HG03558 (cell line): ENCODE measurements at regions not wholly inside any gene's neighbourhood (a gene's known extent, or its start where the extent isn't known, plus 50 kb on each side); places are given as distances from the start of the nearest gene placed in this dataset.
"Not testable (repeated sequence)": the region's sequence is repeated elsewhere in the genome, so short reads cannot be mapped to it uniquely, and the experiment has no call there.

ENCODE experiments used
- ATAC-seq: cut with Tn5 transposase; IDR thresholded peaks from one replicate; pipeline ENCODE4 v1.9.1; 2021; ENCODE audit warnings: moderate number of reproducible peaks; ENCODE audit not compliant: unreplicated experiment; ENCODE audit errors: extremely low read depth

DNA sequence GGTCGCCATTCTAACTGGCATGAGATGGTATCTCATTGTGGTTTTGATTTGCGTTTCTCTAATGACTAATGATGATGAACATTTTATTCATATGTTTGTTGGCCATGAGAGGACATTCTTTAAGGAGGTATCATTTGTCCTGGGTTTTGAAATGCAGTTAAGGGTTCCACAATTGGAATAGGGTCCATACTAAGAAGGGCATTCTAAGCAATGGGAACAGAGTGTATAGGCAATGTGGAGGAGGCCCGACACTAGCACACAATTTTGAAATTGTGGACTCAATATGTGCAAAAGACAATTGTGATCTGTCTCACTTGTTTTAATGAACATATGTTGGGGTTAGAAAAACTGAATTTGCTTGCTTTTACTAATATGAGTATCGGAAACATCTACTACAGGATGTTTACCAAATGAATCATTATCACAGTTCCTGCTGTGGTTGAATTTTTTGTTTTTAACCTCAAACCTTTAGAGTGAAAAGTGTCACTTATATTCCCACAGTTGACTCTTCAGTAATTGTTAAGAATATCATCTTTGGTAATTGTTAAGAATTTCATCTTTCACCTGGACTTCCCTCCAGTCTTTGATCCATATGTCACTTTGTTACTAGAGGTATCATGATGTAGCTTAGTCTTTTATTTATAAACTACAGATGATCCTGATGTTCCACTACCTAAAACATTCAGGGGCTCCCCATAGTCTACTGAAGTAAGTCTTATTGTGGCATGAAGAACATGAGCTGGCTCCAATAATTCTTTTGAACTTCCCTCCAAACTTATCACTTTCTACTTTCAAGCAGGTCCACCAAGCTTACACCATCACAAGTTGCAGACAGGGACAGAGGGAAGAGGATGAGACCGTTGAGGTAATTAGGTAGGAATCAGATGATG lies 109.7 kb upstream of the KLF12 start:
- ATAC-seq: no peak

DNA sequence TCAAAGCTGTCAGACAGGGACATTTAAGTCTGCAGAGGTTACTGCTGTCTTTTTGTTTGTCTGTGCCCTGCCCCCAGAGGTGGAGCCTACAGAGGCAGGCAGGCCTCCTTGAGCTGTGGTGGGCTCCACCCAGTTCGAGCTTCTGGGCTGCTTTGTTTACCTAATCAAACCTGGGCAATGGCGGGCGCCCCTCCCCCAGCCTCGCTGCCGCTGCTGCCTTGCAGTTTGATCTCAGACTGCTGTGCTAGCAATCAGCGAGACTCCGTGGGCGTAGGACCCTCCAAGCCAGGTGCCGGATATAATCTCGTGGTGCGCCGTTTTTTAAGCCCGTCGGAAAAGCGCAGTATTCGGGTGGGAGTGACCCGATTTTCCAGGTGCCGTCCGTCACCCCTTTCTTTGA lies 107.1 kb upstream of the KLF12 start:
- not testable (repeated sequence) for ATAC-seq

DNA sequence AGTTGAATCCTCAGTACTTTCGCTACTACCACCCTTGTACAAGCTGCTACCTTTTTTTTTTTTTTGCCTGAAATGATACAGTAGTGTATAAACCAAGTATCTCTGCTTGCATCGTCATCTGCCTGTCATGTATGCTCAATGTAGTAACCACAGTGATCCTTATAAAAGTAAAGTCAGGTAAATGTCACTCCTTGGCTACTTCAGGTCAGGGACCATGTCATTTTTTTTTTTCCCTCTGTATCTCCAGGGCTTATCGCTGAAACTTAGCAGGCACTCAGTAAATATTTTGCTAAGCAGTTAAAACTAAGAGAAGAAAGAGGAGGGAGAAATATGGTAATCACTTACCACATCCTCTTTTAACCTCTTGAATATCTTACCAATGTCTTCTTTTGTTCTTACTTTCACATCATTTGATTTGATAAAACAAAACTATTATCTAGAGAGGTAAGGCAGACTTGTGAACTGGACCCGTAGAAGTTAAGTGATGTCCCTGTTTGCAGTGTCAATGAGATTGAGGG lies 96.8 kb upstream of the KLF12 start:
- ATAC-seq: no peak

DNA sequence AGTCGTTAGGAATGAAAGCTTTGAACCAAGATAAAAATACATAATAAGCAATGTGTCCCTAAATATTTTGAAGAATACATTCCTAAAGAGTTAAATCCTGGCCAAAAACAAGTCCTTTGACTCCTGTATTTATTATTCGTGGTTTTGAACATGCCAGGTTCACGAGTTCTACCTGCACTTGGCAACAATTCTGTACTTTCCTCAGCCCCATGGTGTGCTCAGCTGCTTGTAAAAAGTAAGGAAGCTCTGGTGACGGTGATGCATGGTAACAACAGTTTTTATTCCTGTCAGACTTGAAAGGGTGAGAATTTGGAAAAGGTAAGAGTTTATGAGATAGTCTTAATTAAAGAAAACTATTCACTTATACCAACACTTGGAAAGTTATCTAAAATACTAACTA lies 95.0 kb upstream of the KLF12 start:
- ATAC-seq: no peak

DNA sequence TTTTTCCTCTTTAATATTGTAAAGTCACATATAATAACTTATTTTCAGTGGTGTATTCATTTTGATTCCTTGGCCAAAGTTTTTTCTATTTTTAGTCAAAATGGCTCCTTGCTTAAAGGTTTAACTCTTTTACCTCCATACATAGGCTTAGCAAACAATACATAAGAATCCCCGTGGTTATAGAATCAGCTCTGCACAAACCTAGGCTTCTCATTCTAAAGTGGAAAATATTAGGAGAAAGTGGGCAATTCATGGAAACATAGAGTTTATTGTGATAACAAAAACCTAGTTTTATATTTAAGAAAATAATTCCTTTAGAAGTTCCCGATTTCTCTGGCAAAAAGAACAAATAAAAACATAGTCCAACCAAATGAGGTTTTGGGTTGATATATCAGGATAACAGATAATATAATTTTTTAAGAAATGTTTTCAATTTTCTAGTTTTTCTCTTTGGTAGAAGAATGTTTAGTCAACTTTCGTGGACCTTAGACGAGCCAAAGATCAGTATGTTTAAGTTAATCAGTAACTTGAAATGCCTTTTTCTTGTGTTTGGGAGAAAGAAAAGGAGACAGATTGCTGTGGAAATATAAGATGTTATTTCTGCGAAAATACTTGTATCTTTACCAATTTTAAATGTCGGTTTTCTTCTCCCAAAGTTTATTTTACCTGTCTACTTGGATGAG lies 93.4 kb upstream of the KLF12 start:
- ATAC-seq: no peak

DNA sequence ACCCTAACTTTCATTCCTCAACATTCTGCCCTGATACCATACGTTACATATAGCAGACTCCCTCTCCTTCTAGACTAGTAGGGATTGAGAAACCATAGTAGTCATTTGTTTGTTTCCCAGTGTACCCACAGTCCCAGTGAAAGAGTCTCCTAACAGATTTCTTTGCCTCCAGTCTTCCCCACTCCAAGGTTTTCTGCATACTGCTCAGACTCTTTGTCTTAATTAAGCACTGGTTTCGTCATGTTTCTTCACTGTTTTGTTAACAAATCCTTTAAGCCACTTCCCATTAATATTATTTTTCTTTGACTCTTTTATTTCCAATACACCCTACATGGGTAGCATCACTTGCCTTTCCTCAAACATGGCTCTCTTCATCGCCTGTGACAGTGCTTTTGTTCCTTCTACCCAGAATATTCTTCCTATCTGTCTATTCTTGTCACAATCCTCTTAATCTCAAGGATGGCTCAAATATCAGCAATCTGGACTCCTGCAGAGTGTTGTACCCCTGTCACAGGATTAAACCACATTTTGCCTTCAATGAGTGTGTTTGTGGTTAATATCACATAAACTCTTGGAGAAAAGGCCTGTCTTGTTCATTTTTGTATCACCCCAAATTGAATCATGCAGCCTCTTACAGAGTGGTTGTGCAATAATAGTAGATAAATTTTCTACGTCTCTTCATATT lies 92.7 kb upstream of the KLF12 start:
- no peak for ATAC-seq

DNA sequence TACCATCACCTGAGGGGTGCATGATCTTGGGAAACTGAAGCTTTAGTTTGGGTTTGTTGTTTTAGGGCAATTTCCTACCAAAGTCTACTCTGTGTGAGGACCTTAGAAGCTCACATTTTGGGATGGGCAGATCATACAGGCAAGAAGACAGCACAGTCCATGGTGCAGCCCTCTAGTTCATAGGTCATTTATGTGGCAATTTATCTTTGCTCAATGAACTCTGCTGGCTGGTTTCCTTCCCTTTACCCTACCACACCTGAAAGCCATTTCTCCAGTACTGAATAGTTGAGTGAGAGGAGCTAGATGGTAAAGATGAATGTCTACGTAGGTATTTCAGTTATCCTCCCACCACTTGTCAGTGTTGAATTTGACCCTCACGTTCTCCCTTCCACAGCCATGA lies 87.5 kb upstream of the KLF12 start:
- ATAC-seq: no peak

DNA sequence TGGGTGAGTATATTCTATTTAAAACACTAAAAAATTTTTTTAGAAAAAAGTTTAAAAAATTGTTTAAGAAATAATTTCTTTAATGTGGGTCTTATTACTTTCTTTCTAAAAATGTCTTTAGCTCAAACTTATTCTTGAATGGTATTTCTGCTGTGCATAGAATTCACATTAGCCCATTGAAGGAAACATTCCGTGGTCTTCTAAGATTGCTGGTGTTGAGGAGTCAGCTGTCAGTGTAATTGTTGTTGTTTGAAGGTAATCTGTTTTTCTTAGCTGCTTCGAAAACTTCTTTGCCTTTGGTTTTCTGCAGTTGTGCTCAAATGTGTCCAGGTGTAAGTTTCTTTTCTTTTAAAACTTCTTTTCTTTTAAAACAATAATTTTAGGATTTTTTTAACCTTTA lies 85.4 kb upstream of the KLF12 start:
- no peak for ATAC-seq

DNA sequence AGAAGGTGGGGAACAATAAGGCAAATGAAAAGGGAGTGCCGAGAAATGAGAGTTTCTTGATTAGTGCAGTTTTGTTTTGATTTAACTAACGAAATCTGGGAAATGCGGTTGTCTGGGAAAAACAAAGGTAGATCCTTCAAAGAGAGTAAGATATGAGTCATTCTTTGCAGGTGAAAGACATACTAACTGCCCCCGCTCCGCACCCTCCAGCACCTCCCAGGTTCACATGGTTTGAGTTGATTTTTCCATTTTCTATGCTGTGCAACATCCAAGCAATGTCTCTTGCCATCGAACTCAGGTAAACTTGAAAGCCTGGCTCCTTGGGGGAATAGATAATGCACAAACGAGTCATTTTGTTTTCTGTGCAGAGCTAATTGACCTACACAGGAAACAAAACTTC lies 84.1 kb upstream of the KLF12 start:
- ATAC-seq: no peak

DNA sequence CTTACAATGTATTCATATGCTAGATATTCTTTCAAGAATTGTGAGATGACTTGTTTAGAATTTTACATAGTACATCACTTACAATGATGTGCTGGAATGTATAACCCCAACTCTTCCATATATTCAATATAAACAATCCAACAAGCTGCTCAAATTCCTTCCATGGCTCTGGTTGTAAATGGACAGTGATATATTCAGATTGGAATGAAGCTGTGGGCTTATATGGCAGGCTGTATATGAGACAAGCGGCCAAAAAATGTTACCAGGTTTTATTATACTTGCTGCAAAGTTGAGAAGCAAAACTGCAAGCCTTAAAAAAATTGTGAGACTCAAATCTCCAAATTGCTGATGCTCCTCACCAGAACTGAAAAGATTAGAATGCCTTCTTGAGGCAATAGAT lies 83.6 kb upstream of the KLF12 start:
- no peak for ATAC-seq

DNA sequence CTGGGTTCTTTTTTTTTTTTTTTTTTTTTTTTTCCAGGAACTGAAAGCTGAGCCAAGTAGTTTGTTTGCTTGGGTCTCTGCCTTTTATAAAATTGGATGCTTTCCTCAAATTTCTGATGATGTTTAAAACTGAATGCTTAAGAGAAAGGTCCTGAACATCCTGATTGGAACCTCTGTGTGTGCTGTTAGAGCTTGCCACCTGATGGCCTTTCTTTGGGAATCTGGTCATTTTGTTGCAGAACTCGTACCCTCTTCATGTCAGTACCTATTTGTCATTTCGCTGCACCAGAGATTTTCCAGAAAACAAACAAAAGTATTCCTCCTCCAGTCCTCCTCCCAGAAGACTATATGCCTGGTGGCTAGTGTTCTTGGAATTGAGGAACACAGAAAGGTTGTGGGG lies 81.2 kb upstream of the KLF12 start:
- no peak for ATAC-seq

DNA sequence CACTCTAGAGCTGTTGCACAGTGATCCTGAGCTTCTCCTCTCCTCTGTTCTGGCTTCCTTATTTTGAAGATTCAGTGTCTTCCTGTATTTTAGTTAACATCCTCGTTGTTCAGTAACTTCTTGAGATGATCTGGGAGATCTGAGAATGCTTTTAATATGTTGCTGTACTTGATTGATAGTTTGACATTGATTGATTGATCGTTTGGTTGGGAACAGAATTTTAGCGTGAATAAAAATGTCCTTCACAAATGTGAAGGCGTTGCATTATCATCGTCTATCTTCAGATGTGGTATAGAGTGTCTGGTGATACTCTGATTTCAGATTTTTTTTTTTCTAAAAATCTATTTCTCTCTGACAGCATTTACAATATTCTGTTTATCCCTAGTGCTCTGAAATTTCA lies 80.1 kb upstream of the KLF12 start:
- ATAC-seq: no peak

DNA sequence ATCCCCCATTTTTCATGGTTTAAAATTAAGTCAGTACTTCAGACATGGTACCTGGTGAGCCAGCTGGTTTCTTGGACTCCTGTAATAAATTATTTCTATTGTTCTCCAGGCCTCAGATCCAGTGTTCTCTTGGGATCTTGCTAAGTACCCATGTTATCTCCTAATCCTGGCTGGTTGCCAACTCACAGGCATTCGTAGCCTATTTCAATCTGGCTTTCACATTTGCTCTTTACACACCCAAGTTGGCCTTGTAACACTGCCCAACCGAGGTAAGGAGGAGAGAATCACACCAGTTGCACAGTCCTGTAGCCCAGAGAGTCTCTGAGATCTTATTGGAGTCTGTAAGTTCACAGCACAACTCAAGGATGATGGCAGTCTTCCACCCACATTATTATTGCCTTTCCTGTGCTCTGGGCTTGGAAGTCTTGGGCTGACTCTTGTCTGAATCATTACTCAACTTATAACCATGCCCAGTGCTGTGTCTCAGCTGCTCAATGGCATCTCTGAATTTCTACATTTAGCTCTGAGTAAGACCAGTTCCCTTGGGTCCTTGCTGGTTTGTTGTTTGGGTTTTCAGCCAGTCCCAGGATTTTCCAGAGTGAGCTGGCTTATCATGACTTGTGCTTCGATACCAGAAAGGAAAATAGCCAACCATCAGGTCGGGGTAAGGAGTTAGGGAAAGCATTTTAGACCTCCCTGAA lies 76.6 kb upstream of the KLF12 start:
- no peak for ATAC-seq

DNA sequence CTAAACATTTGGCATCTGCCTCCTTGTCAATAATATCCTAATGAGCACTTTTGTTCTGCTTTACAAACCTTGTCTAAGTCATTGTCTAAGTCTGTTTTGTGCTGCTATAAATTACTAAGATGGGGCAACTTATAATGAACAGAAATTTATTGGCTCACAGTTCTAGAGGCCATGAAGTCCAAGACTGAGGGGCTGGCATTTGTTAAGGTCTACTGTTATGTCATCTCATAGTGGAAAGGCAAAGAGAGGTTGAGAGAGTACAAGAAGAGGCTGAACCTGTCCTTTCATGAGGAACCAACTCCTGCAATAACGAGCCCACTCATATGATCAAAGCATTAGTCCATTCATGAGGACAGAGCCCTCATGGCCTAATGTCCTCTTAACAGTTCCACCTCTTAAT lies 72.7 kb upstream of the KLF12 start:
- ATAC-seq: no peak

DNA sequence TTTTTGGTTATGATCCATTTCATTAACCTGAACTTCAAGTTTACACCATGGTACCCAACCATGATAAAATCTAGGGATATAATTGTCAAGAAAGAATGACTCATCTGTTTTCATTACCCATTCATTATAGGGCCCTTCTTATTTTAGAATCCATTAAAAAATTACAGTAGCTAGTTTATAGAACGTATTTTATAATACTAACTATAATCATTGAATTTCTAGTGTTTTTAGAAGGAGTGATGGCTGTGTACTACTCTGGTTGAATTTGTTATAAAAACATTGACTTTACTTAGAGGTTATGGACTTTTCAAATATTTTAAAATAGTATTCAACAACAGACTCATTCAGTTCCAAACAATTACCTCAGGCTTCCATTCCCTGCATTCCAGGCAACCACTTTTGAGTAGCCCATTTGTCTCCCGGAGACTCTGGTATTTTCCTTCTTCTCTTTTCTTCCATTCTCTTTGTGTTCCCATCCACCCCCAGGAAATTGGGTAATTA lies 71.9 kb upstream of the KLF12 start:
- ATAC-seq: no peak

DNA sequence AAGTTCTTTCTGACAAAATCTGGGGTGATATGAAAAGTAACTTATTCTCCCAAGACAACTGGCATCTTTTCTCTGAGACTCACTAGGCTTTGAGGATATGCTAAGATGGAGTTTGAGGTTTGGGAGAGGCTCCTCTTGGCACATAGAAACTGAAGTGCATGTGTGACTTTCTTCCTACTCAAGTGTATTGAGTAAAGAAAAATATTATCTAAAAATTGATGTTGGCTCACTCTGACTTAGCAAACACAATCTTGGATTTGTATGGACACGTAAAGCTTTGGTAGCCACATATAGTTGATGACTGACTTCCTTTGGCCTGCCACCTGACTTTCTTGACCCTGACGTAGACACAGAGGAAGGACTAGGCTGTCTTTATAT lies 71.1 kb upstream of the KLF12 start:
- no peak for ATAC-seq

DNA sequence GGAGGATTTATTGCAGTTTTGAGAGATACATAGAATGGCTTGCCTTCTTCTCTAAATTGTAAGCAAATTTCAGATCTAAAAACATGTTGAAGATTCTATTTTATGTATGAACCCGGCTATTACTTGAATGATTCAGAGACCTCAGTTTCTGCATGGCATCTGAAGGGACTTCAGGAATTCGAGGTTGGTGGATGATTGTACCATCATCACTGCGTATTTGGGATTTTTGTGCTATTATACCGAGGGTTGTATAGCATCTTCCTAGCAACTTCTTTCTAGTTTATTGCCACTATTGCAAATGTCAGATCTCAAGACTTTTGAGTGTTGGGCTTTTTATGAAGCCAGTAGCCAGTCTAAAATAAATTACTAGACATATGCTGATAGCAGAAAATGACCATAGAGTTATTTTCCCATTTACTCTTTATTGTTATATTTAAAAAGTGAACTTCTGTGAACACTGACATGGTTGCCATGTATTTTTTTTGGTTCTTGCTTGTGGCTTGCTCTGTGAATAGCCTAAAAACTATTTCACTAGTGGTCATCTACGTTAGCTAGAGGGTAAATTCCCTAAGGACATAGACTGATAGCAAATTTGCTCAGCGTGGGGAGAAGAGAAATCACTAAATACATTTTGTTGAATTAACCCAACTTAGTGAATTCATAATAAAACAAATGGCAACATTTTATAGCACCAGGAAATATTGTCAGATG lies 70.6 kb upstream of the KLF12 start:
- no peak for ATAC-seq

DNA sequence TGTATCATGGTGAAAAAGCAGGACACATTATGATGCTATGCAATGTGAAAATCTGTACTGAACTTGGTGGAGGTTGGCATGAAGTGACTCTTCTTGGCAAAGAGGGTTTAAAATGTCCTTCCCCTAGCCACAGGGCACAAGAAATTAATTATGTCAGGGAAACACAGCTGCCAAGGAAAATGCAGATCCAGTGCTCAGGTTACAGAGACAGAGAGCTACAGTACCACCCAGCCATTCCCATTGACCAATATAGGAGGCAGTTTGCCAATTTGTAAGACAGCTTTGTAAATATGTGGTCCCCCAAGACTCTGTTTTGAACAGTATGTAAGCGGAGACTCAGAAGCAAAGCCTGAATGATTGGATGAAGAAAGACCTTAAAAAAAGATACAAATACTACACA lies 69.4 kb upstream of the KLF12 start:
- no peak for ATAC-seq

DNA sequence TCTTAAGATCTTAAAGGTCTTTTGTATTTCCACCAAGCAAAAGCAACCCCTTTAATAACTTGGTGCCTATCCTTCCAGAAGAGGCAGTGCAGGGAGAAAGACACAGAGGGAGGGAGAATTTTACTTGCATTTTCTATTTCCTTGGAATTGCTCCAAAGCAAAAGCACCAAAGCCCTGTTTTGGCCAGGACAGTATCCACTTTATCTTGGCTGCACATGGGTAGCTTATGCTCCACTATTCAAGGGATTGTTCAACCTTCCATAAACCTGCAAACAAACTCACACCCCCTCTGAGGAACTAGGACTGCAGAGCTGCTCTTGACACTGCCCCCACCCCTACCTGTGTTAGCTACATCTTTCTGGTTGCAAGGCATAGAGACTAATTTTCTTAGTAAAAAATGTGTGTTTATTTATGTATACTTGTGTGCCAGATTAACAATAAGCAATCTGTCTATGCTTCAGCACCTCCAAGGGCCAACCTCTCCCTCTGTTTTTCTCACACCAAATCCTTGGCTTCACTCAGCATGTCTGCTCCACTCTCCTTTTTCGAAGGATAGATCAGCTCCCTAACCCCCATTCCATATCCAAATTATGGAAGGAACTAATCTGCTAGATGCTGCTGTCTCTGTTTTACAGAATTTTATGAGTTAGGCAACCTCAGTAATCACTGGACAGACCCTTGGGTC lies 68.1 kb upstream of the KLF12 start:
- ATAC-seq: no peak
